Endothelial cell of umbilical vein (primary cell): ENCODE measurements at regions not wholly inside any gene's neighbourhood (a gene's known extent, or its start where the extent isn't known, plus 50 kb on each side); places are given as distances from the start of the nearest gene placed in this dataset.

ENCODE experiments used
- BruUV-seq: library from RNA; stranded (reverse); fragments of 400-500 nt; replicated peaks from 2 replicates; lab custom pipeline; 2021; lab: Mats Ljungman, UMichigan
- CTCF ChIA-PET: fragments of 300-600, 350-600 bp; sonication (Branson Sonifier 250); formaldehyde crosslinking; loops from one replicate; lab custom pipeline; 2021; ENCODE audit warnings: antibody characterized with exemption, inconsistent platforms; lab: Charles Lee
- POLR2A ChIA-PET: fragments of 300-600, 350-600 bp; sonication (Branson Sonifier 250); formaldehyde crosslinking; loops from one replicate; lab custom pipeline; 2021; ENCODE audit warnings: antibody characterized with exemption, inconsistent platforms; lab: Charles Lee
- DNase-seq: peaks from one replicate; pipeline ENCODE4 v3.0.0-alpha.2; 2011; ENCODE audit warnings: low read depth, low spot score
- FAIRE-seq: peaks from 2 replicates; lab custom pipeline; 2011; peaks lifted over from hg19 to GRCh38; lab: Jason Lieb, UNC
- H2AFZ ChIP-seq: 2 replicates; pipeline ENCODE4 v1.6.0; 2012; ENCODE audit warnings: low read depth, low read length, control low read depth, inconsistent platforms
- H3K27ac ChIP-seq: 2 replicates; pipeline ENCODE4 v1.5.1; 2011; ENCODE audit warnings: low read depth, mild to moderate bottlenecking, control low read depth, low read length, moderate library complexity; ENCODE audit not compliant: insufficient read depth
- H3K27me3 ChIP-seq, 2 experiments: 2 replicates each; pipeline versions ENCODE4 v1.6.0 to v1.6.1; 2011; ENCODE audit warnings: low read length in 2 of 2, mixed read lengths in 1 of 2; ENCODE audit not compliant: control insufficient read depth in 2 of 2, insufficient read depth in 2 of 2
- H3K36me3 ChIP-seq, 2 experiments: 2 replicates in 1 of 2; 3 replicates in 1 of 2; pipeline ENCODE4 v1.5.1; 2011; ENCODE audit warnings: low read length in 2 of 2, mild to moderate bottlenecking in 1 of 2, moderate library complexity in 1 of 2; ENCODE audit not compliant: control insufficient read depth in 2 of 2, insufficient read depth in 2 of 2; ENCODE audit errors: extremely low read depth in 1 of 2
- H3K4me1 ChIP-seq: 3 replicates; pipeline ENCODE4 v1.5.1; 2011; ENCODE audit warnings: mild to moderate bottlenecking, low read length; ENCODE audit not compliant: control insufficient read depth, insufficient read depth; ENCODE audit errors: extremely low read depth
- H3K4me2 ChIP-seq: 2 replicates; pipeline ENCODE4 v1.6.1; 2011; ENCODE audit warnings: low read length, control low read depth, mixed read lengths; ENCODE audit not compliant: insufficient read depth
- H3K4me3 ChIP-seq, 3 experiments: fragments of 200-600 bp in 1 of 3; sonication (generic), shearing (Covaris generic) in 1 of 3; replicated peaks in 1 of 3; 2 replicates each; pipeline ENCODE4 v1.5.1; 2011 to 2016; ENCODE audit warnings: control low read depth in 3 of 3, low read length in 3 of 3, mild to moderate bottlenecking in 2 of 3, inconsistent platforms in 1 of 3, low read depth in 1 of 3, moderate library complexity in 1 of 3; ENCODE audit not compliant: insufficient read depth in 1 of 3
- H3K79me2 ChIP-seq: 2 replicates; pipeline ENCODE4 v1.6.0; 2012; ENCODE audit warnings: low read length, inconsistent platforms; ENCODE audit not compliant: control insufficient read depth, insufficient read depth
- H3K9ac ChIP-seq: replicated peaks from 2 replicates; pipeline ENCODE3; 2011; ENCODE audit warnings: low read length, control low read depth; ENCODE audit not compliant: insufficient read depth; ENCODE audit errors: extremely low read depth
- H3K9me1 ChIP-seq: replicated peaks from 3 replicates; pipeline ENCODE4 v1.6.0; 2011; ENCODE audit warnings: mild to moderate bottlenecking, low read length; ENCODE audit not compliant: control insufficient read depth, insufficient read depth; ENCODE audit errors: extremely low read depth
- H3K9me3 ChIP-seq: replicated peaks from 2 replicates; pipeline ENCODE4 v1.5.1; 2012; ENCODE audit warnings: low read length, inconsistent platforms; ENCODE audit not compliant: control insufficient read depth, insufficient read depth
- H4K20me1 ChIP-seq: replicated peaks from 2 replicates; pipeline ENCODE3; 2011; ENCODE audit warnings: mild to moderate bottlenecking, low read length; ENCODE audit not compliant: control insufficient read depth, insufficient read depth; ENCODE audit errors: extremely low read depth
- CTCF ChIP-seq, 2 donors: IDR thresholded peaks; 1 replicate in 1 of 2; 2 replicates in 1 of 2; pipeline ENCODE4 v1.5.1; 2011; ENCODE audit warnings: low read length in 2 of 2, mild to moderate bottlenecking in 2 of 2, moderate library complexity in 2 of 2, control low read depth in 1 of 2, inconsistent platforms in 1 of 2, low read depth in 1 of 2; ENCODE audit not compliant: insufficient read depth in 1 of 2; ENCODE audit errors: extremely low read depth in 1 of 2
- EZH2 ChIP-seq: IDR thresholded peaks from 2 replicates; pipeline ENCODE4 v1.6.1; 2012; ENCODE audit warnings: borderline replicate concordance, low read depth, mild to moderate bottlenecking, moderate library complexity, low read length, inconsistent platforms; ENCODE audit not compliant: severe bottlenecking
- FOS ChIP-seq: IDR thresholded peaks from 2 replicates; pipeline ENCODE4 v1.6.1; 2011; ENCODE audit warnings: mild to moderate bottlenecking, low read length, moderate library complexity, borderline replicate concordance; ENCODE audit not compliant: insufficient read depth
- GATA2 ChIP-seq: IDR thresholded peaks from 2 replicates; pipeline ENCODE4 v1.7.0; 2011; ENCODE audit warnings: low read depth, mild to moderate bottlenecking, moderate library complexity, mixed read lengths, low read length; ENCODE audit not compliant: insufficient read length, insufficient read depth
- JUN ChIP-seq: IDR thresholded peaks from 2 replicates; pipeline ENCODE4 v1.6.1; 2011; ENCODE audit warnings: borderline replicate concordance, low read depth; ENCODE audit not compliant: insufficient read length, insufficient read depth
- MAX ChIP-seq: IDR thresholded peaks from 2 replicates; pipeline ENCODE4 v1.6.1; 2011; ENCODE audit not compliant: insufficient read depth, insufficient read length
- MYC ChIP-seq: IDR thresholded peaks from one replicate; pipeline ENCODE4 v1.6.1; 2011; ENCODE audit warnings: mild to moderate bottlenecking, low read depth, low read length
- POLR2A ChIP-seq: IDR thresholded peaks from 2 replicates; pipeline ENCODE4 v1.6.1; 2012; ENCODE audit warnings: low read depth, mild to moderate bottlenecking, control low read depth, low read length
- POLR2AphosphoS5 ChIP-seq: IDR thresholded peaks from 2 replicates; pipeline ENCODE4 v1.6.1; 2012; ENCODE audit warnings: low read depth, mild to moderate bottlenecking, control low read depth, low read length, moderate library complexity; ENCODE audit not compliant: insufficient read depth
- dilution Hi-C: fragments of 300-500 bp; cut with MboI; formaldehyde crosslinking; loops from one replicate; pipeline ENCODE4 v1.15.0; 2019; ENCODE audit warnings: low sequenced_read_pairs; ENCODE audit not compliant: extremely low pct_ligation_motif_present
- intact Hi-C: fragments of 100-400 bp; cut with micrococcal nuclease; formaldehyde crosslinking; loops from one replicate; pipeline ENCODE4 v1.10.0; 2022

GRCh38 chr11:27266125-27266524 is 96.9 kb downstream of the CCDC34 start:
- H3K4me3 ChIP-seq, result no peak overlapping the region
- TF ChIP-seq MAX (no peak), POLR2AphosphoS5 (no peak), POLR2A (no peak), GATA2 (no peak), JUN (no peak), FOS (no peak), CTCF (IDR thresholded peaks at IDR 0.05; ENCODE audit: extremely low read depth in 1 of 2, insufficient read depth in 1 of 2, low read depth in 1 of 2, low read length in 2 of 2) (no peak), MYC (no peak), EZH2 (no peak)
- H3K4me2 ChIP-seq, result no peak overlapping the region
- BruUV-seq, result no TSS peak
- no peaks in the 10 kb centered on the region for H4K20me1 ChIP-seq
- ChIA-PET CTCF (interaction anchor here (0.9 to 1.3 kb wide), 4 partner anchors 9 to 30 kb away, joined by 3 to 5 read pairs (median 4); no protein-coding TSS in a partner anchor), POLR2A (no interaction called here)
- intact Hi-C loops (no loop called here), dilution Hi-C loops (no loop called here)
- no peaks in the 10 kb centered on the region for H3K36me3 ChIP-seq
- FAIRE-seq (no peak), DNase-seq (no peak)
- no peaks in the 10 kb centered on the region for H3K79me2 ChIP-seq
- no peaks in the 10 kb centered on the region for H3K9me1 ChIP-seq
- peaks cover 10 to 12% of the 10 kb centered on the region in 2 experiments for H3K27me3 ChIP-seq
- H3K4me1 ChIP-seq, result no peaks in the 10 kb centered on the region
- no peak overlapping the region for H3K27ac ChIP-seq
- no peak overlapping the region for H2AFZ ChIP-seq
- H3K9me3 ChIP-seq, result no peaks in the 10 kb centered on the region
- H3K9ac ChIP-seq, result no peak overlapping the region
